ENCODE measurements at regions not wholly inside any gene's neighbourhood (a gene's known extent, or its start where the extent isn't known, plus 50 kb on each side); places are given as distances from the start of the nearest gene placed in this dataset.
"Not testable (repeated sequence)": the region's sequence is repeated elsewhere in the genome, so short reads cannot be mapped to it uniquely, and the experiment has no call there.

DNA sequence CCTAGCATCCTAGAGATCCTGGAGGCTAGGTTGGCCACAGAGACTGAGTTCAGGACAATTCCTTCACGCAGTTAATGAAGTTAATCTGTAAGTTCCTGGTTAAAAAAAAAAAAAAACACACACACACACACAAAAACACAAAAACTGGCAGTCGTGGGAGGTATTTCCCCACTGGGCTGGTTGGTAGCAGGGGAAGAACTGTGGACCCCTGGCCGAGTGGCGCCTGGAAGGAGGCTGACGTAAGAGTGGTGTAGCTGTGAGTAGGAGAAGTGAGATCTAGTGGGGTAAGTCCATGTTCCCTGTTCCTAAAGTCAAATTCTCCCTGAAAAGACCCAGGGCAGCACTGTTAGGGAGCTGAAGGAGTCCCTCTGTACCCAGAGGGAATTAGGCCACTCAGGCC, 461.0 kb upstream of the ZNG1F start:
- TF ChIP-seq CTCF, EZH2, EZH2phosphoT487 (IDR thresholded peaks at IDR 0.05): not testable (repeated sequence)

Data from neural progenitor cell (in vitro differentiated cells).